C4-2B (cell line): ENCODE measurements at regions not wholly inside any gene's neighbourhood (a gene's known extent, or its start where the extent isn't known, plus 50 kb on each side); places are given as distances from the start of the nearest gene placed in this dataset.

ENCODE experiments used
- H3K27ac ChIP-seq: fragments of 450-650 bp; 2 replicates; pipeline ENCODE4 v1.5.1; 2017
- ZFX ChIP-seq: fragments of 450-650 bp; IDR thresholded peaks from 2 replicates; pipeline ENCODE4 v1.6.1; 2017
- TF ChIP-seq, protein P1 (sequence below): fragments of 450-650 bp; conservative IDR thresholded peaks from 2 replicates; pipeline ENCODE4 v1.5.1; 2017; ENCODE audit warnings: mild to moderate bottlenecking

DNA sequence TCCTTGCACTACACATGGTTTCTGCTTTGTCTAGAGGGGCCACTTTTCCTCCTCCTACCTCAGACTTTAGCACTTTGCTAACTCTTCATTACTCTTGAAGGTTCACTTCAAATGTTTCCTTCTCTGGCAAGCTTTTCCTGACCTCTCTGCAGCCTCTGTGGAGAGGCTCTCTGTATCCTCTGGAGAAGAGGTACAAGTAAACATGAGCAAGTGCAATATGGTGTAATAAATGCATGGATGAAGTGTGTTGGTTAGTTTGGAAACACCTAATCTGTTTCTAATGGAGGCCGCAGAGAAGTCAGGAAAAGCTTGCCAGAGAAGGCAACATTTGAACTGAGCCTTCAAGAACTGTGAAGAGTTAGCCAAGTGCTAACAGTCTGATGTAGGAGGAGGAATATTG is 329.3 kb downstream of the GRIN2B start:
- TF ChIP-seq ZFX = no peak
- TF ChIP-seq, protein P1, sequence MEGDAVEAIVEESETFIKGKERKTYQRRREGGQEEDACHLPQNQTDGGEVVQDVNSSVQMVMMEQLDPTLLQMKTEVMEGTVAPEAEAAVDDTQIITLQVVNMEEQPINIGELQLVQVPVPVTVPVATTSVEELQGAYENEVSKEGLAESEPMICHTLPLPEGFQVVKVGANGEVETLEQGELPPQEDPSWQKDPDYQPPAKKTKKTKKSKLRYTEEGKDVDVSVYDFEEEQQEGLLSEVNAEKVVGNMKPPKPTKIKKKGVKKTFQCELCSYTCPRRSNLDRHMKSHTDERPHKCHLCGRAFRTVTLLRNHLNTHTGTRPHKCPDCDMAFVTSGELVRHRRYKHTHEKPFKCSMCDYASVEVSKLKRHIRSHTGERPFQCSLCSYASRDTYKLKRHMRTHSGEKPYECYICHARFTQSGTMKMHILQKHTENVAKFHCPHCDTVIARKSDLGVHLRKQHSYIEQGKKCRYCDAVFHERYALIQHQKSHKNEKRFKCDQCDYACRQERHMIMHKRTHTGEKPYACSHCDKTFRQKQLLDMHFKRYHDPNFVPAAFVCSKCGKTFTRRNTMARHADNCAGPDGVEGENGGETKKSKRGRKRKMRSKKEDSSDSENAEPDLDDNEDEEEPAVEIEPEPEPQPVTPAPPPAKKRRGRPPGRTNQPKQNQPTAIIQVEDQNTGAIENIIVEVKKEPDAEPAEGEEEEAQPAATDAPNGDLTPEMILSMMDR = no peak
- no peak overlapping the region for H3K27ac ChIP-seq

DNA sequence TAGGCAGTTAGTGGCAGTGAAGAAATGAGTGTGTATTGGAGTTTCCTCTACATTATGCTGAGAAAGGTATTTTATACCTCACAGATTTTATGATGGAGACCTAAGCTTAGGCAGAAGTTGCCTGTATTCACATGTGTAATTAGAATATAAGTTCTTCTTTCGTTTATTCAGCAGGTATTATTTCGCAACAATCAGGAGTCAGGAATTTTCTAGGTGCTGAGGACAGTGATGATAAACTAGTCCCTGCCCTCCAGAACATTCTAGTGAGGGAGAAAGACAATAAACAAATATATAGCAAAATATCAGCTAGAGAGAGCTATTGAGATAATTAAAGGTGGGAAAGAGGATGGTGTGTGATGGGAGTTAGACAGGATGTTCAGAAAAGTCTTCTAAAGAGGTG is 345.7 kb downstream of the GRIN2B start:
- H3K27ac ChIP-seq = no peak overlapping the region
- TF ChIP-seq ZFX = no peak
- TF ChIP-seq, protein P1 = no peak

DNA sequence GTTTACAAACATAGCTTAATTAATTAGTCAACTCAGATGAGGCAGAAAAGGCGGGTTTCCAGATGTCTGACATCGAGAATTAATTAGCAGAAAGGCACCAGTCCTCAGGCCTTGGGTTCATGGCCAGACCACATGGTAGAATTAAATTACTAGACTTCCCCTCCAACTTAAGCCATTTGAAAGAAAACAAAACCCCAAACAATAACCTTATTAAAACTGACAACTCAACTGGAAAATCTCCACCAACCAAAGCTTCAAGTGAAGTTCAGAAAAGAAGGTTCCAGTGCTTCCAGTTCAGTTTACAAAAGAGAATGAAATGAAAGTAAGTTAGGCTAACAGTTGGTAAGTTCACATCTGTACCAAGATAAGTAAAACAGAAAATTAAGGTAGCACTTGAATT is 349.5 kb downstream of the GRIN2B start:
- H3K27ac ChIP-seq = no peak overlapping the region
- TF ChIP-seq, protein P1 = no peak
- no peak for TF ChIP-seq ZFX

DNA sequence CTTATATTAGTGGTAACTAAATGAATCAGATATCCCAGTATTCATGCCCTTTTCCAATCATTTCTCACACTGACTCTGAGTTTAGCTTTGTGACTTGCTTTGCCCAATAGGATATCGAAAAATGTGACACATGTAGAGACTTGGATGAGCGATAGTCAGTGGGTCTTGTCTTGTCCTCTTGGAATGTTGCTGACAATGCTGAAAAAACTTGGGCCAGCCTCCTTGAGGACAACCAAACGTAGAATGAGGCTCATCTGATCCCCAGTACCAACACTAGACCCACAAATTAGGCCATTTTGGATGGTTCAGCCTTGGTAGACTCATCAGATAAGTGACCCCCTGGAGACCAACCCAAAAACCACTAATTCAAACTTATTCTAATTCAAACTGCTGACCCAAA is 351.0 kb downstream of the GRIN2B start:
- H3K27ac ChIP-seq = no peak overlapping the region
- no peak for TF ChIP-seq ZFX

DNA sequence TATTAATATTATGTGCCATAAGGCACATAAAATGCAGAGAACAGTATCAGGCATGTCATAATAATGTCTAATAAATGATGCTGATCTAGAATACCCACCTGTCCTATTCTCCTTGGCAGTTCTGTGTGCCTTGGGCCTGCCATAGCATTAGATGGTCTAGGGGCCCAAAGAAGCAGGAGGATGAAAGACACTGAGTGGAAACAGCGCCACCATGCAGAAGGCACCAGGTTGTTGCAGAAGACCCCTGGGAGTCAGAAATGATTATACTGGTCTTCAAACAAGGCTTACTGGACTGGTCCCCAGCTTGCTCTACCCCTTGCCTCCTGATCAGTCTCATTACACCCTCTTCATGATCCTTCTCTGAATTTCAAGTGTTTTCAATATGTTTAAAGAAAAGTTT is 353.3 kb downstream of the GRIN2B start:
- H3K27ac ChIP-seq = no peak overlapping the region
- TF ChIP-seq ZFX = no peak
- TF ChIP-seq, protein P1 = no peak

DNA sequence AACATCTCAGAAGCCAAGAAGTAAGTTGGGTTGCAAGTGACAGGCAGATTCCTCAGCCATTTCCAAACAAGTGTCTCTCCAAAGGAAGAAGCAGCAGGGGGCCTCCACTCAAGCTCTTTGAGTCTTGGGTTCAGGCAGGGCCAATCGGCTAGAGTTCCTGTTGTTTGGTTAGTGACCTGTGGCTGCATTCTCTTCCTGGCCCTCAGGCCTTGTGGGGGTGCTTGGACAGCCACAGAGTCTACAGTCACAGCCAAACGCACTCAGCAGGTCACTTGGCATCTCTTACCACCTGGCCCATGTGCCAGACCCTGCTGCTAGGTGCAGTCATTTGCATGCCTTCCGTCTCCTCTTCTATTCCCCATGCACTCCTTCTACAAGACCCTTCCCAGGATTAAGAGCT is 353.9 kb downstream of the GRIN2B start:
- TF ChIP-seq, protein P1 = no peak
- no peak for TF ChIP-seq ZFX
- H3K27ac ChIP-seq = no peak overlapping the region

DNA sequence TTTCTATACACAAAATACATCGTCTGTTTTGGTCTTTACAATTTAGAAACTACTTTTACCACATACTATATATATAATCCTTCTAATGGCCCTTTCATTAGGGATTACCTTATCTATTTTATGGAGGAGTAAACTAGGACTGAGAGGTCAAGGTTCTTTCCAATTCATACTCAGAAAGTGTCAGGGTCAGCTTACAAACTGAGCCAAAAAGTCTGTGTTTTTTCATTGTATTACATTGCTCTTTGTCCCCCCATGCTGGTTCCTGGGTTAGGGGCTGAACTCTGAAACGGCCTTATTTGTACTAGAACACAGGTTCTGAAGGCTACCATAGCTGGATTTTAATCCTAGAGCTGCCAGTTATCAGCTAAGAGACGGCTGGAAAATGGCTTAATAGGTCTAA is 368.1 kb downstream of the GRIN2B start:
- H3K27ac ChIP-seq = no peak overlapping the region
- TF ChIP-seq ZFX = no peak
- TF ChIP-seq, protein P1 = no peak

DNA sequence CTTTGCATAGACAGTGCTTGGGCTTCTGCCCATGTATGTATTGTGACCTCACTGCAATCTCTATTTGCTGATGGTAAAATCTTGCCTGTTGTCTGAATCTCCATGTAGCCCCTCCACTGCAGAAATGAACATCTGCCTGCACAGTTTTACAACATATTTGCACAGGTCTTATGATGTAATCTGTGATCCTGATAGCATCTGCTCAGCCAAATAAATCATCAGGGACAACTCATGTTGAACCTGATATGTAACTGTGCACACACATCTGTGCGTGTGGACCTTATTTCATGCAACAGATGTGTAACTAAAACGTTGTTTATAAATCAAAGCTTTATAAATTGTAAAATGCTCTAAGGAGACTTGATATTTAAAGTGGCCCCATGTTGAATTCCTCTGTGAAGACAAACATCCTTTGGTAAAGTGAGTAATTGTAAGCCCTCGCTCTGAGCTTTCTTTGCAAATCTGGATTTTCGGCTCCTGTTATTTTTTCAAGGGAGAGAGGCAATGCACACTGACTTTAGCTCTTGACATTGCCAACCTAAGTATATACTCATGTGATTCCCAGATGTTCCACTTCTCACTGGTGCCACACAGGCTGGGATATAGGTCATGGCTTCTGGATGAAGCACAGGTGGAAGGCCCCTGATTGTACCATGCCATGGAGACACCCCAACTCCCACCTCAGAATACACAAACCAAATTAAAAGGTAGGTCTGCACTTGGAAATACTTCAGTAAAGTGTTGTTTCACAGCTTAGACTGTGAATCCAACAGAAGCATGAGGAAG is 371.3 kb downstream of the GRIN2B start:
- TF ChIP-seq, protein P1 = no peak
- TF ChIP-seq ZFX = no peak
- H3K27ac ChIP-seq = no peak overlapping the region
